ENCODE measurements at regions not wholly inside any gene's neighbourhood (a gene's known extent, or its start where the extent isn't known, plus 50 kb on each side); places are given as distances from the start of the nearest gene placed in this dataset.

DNA sequence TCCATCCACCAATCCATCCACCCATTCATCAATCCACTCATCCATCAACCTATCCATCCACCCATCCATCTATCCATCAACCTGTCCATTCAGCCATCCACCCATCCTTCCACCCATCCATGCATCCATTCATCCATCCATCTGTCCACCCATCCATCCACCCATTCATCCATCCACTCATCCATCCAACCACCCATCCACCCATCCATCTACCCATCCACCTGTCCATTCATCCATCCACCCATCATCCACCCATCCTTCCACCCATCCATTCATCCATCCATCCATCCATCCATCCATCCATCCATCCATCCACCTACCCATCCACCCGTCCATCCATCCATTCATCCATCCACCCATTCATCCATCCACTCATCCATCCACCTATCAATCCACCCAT lies 195.8 kb downstream of the NXNL2 start:
- TF ChIP-seq POLR2AphosphoS5 (IDR thresholded peaks at IDR 0.05; ENCODE audit: low read depth, low read length) = no peak
- no peak for TF ChIP-seq SIN3A (IDR thresholded peaks at IDR 0.05; ENCODE audit: borderline replicate concordance, insufficient read depth, low read length)

DNA sequence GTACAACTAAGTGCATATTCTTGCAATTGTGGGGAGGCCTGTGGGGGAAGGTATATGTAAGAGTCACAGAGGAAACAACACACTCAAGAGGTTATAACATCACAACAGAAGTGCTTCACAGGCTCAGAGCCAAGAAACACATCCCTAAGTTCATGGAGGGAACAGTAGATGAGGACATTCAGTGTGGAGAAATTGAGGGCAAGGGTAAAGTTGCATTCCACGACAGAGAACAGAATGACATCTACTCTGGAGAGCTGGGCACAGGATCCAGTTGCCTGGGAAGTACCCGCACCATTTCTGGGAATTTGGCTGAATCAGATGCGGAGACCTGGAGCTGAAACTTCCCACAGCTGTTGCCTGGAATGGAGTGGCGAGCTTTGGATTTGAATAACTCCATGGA lies 197.2 kb downstream of the NXNL2 start:
- no peak for TF ChIP-seq FOXP2 (optimal IDR thresholded peaks at IDR 0.05; ENCODE audit: borderline replicate concordance, extremely low read depth, extremely low read length, insufficient read depth)
- TF ChIP-seq TAF1 (IDR thresholded peaks at IDR 0.05; ENCODE audit: borderline replicate concordance, insufficient read depth, low read length) = no peak
- TF ChIP-seq POLR2AphosphoS5 (IDR thresholded peaks at IDR 0.05; ENCODE audit: low read depth, low read length) = no peak
- TF ChIP-seq, protein P1, sequence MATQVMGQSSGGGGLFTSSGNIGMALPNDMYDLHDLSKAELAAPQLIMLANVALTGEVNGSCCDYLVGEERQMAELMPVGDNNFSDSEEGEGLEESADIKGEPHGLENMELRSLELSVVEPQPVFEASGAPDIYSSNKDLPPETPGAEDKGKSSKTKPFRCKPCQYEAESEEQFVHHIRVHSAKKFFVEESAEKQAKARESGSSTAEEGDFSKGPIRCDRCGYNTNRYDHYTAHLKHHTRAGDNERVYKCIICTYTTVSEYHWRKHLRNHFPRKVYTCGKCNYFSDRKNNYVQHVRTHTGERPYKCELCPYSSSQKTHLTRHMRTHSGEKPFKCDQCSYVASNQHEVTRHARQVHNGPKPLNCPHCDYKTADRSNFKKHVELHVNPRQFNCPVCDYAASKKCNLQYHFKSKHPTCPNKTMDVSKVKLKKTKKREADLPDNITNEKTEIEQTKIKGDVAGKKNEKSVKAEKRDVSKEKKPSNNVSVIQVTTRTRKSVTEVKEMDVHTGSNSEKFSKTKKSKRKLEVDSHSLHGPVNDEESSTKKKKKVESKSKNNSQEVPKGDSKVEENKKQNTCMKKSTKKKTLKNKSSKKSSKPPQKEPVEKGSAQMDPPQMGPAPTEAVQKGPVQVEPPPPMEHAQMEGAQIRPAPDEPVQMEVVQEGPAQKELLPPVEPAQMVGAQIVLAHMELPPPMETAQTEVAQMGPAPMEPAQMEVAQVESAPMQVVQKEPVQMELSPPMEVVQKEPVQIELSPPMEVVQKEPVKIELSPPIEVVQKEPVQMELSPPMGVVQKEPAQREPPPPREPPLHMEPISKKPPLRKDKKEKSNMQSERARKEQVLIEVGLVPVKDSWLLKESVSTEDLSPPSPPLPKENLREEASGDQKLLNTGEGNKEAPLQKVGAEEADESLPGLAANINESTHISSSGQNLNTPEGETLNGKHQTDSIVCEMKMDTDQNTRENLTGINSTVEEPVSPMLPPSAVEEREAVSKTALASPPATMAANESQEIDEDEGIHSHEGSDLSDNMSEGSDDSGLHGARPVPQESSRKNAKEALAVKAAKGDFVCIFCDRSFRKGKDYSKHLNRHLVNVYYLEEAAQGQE (IDR thresholded peaks at IDR 0.05; ENCODE audit: insufficient read depth in 1 of 2, low read depth in 2 of 2, low read length in 2 of 2) = no peak
- no peak for TF ChIP-seq SIN3A (IDR thresholded peaks at IDR 0.05; ENCODE audit: borderline replicate concordance, insufficient read depth, low read length)

DNA sequence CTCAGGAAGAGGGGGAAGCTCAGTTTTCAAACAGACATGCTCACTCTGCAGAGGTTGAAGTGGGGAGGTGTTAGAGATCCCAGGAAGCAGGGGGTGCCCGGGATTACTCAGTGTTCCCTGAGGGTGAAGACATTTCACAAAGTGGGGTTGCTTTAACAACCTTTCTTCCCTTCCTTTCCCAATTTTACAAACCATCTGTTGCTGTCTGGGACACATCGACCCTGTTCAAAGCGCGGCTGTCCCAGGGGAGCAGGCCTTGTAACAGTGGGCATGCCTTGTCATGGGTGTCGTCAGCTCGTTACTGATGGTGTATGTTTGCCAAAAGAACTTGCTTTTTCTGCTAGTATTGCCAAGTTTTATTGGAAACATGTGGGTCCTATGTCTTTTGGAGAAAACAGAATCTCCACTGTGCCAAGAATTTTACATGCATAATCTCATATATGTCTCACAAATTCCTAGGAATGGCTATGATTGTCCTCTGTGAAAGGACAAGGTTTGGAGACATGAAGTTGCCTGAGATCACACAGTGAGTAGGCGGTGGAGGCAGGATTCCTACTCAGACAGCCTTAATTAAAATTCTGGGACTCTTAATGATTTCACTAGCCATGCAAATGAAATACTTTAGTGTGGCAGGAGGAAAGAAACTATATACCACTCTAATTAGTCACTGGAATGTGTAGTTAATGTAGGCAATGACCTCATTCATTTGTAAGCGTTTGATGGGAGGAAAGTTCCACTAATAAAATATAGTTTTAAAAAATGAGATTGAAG lies 198.9 kb downstream of the NXNL2 start:
- TF ChIP-seq, protein P1 (IDR thresholded peaks at IDR 0.05; ENCODE audit: insufficient read depth in 1 of 2, low read depth in 2 of 2, low read length in 2 of 2) = no peak

DNA sequence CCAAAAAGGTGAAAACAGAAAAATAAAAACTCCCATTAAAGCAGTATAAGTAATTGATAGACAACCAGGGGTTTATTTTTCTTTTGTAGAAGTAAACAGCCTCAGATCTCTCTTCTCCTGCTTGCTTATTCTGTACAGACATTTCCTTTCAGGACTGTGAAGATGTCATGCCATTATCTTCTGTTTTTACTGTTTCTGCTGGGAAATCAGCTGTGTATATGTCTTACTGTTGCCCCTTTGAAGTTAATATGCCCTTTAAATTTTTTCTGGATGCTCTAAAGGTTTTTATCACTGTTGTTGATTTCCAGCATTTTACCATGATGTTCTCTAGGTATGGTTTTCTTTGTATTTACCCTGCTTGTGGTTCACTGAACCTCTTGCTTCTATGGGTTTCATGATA lies 199.5 kb downstream of the NXNL2 start:
- TF ChIP-seq POLR2AphosphoS5 (IDR thresholded peaks at IDR 0.05; ENCODE audit: low read depth, low read length) = no peak
- no peak for TF ChIP-seq TAF1 (IDR thresholded peaks at IDR 0.05; ENCODE audit: borderline replicate concordance, insufficient read depth, low read length)
- no peak for TF ChIP-seq FOXP2 (optimal IDR thresholded peaks at IDR 0.05; ENCODE audit: borderline replicate concordance, extremely low read depth, extremely low read length, insufficient read depth)
- TF ChIP-seq, protein P1 (IDR thresholded peaks at IDR 0.05; ENCODE audit: insufficient read depth in 1 of 2, low read depth in 2 of 2, low read length in 2 of 2) = no peak
- TF ChIP-seq SIN3A (IDR thresholded peaks at IDR 0.05; ENCODE audit: borderline replicate concordance, insufficient read depth, low read length) = no peak

DNA sequence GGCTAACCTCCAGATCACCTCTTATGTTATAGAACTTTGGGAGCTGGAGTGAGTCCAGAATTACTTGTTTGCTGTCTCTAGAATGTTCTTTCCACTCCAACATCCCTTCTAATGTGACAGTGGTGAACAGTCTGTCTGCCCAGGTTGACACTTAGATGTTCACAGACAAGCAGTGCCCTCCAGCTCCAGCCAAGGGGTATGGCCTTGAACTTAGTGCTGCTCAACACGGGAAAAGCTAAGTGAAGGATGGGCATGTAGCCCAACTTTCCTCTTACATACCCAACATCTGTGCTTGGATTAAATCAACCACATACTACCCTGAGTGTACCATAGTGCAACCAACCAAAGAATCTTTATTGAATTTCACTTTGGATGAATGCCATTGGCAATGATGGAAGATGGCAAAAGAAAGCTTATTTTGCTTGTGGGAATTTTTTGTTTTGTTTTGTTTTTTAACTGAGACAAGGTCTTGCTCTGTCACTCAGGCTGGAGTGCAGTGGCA lies 201.2 kb downstream of the NXNL2 start:
- TF ChIP-seq TAF1 (IDR thresholded peaks at IDR 0.05; ENCODE audit: borderline replicate concordance, insufficient read depth, low read length) (no peak), SIN3A (IDR thresholded peaks at IDR 0.05; ENCODE audit: borderline replicate concordance, insufficient read depth, low read length) (no peak), POLR2AphosphoS5 (IDR thresholded peaks at IDR 0.05; ENCODE audit: low read depth, low read length) (no peak), FOXP2 (optimal IDR thresholded peaks at IDR 0.05; ENCODE audit: borderline replicate concordance, extremely low read depth, extremely low read length, insufficient read depth) (no peak)
- TF ChIP-seq, protein P1 (IDR thresholded peaks at IDR 0.05; ENCODE audit: insufficient read depth in 1 of 2, low read depth in 2 of 2, low read length in 2 of 2) = no peak

Measured in PFSK-1 (cell line).